H1 (cell line): ENCODE measurements at regions not wholly inside any gene's neighbourhood (a gene's known extent, or its start where the extent isn't known, plus 50 kb on each side); places are given as distances from the start of the nearest gene placed in this dataset.

ENCODE experiments used
- CTCF ChIA-PET: fragments of 300-600 bp; sonication (Branson Sonifier 250); formaldehyde crosslinking; loops from one replicate; lab custom pipeline; 2021; ENCODE audit not compliant: partially characterized antibody; lab: Charles Lee
- POLR2A ChIA-PET: fragments of 300-600 bp; sonication (Branson Sonifier 250); formaldehyde crosslinking; loops from one replicate; lab custom pipeline; 2021; ENCODE audit warnings: inconsistent platforms; ENCODE audit not compliant: partially characterized antibody; lab: Charles Lee
- DNase-seq, 2 experiments: peaks; one replicate each; pipeline versions ENCODE4 v3.0.0 to v3.0.0-alpha.2; 2010 to 2022; ENCODE audit warnings: low spot score in 2 of 2, low read depth in 1 of 2, mixed read lengths in 1 of 2
- FAIRE-seq: peaks from 2 replicates; lab custom pipeline; 2011; peaks lifted over from hg19 to GRCh38; lab: Jason Lieb, UNC
- H2AFZ ChIP-seq: 2 replicates; pipeline ENCODE4 v1.8.1; 2012; ENCODE audit warnings: low read length, inconsistent platforms
- H2AK5ac ChIP-seq: 2 replicates; pipeline ENCODE4 v1.6.1; 2013; ENCODE audit warnings: low read depth, low read length
- H2BK120ac ChIP-seq: replicated peaks from 2 replicates; pipeline ENCODE3; 2013; ENCODE audit warnings: low read depth, low read length, inconsistent platforms
- H2BK12ac ChIP-seq: 2 replicates; pipeline ENCODE4 v1.6.1; 2013; ENCODE audit warnings: low read depth, low read length
- H2BK15ac ChIP-seq: 2 replicates; pipeline ENCODE4 v1.6.1; 2013; ENCODE audit warnings: low read length
- H2BK20ac ChIP-seq: 2 replicates; pipeline ENCODE4 v1.6.1; 2013; ENCODE audit warnings: low read length
- H2BK5ac ChIP-seq: 2 replicates; pipeline ENCODE4 v1.6.1; 2013; ENCODE audit warnings: low read depth, low read length
- H3K14ac ChIP-seq: 2 replicates; pipeline ENCODE4 v1.6.1; 2013; ENCODE audit warnings: inconsistent platforms; ENCODE audit not compliant: insufficient read length
- H3K18ac ChIP-seq: 2 replicates; pipeline ENCODE4 v1.6.1; 2013; ENCODE audit warnings: low read length; ENCODE audit errors: extremely low read depth
- H3K23ac ChIP-seq: 2 replicates; pipeline ENCODE4 v1.6.1; 2013; ENCODE audit warnings: inconsistent platforms; ENCODE audit not compliant: insufficient read length
- H3K23me2 ChIP-seq: 2 replicates; pipeline ENCODE4 v1.6.1; 2013; ENCODE audit warnings: low read depth, low read length
- H3K27ac ChIP-seq: 2 replicates; pipeline ENCODE4 v1.6.1; 2011; ENCODE audit warnings: low read depth, low read length, inconsistent platforms
- H3K27me3 ChIP-seq, 4 experiments: replicated peaks in 1 of 4; 1 replicate in 1 of 4; 2 replicates in 3 of 4; pipeline versions ENCODE4 v1.6.1 to v1.8.1; 2011 to 2013; ENCODE audit warnings: low read length in 3 of 4, mild to moderate bottlenecking in 3 of 4, inconsistent platforms in 2 of 4, mixed read lengths in 2 of 4, moderate library complexity in 1 of 4; ENCODE audit not compliant: control insufficient read depth in 3 of 4, insufficient read depth in 3 of 4; ENCODE audit errors: extremely low read depth in 1 of 4
- H3K36me3 ChIP-seq, 4 experiments: 2 replicates each; pipeline versions ENCODE4 v1.6.1 to v1.8.1; 2011 to 2013; ENCODE audit warnings: mild to moderate bottlenecking in 4 of 4, low read length in 3 of 4, moderate library complexity in 2 of 4, control low read depth in 1 of 4, inconsistent platforms in 1 of 4; ENCODE audit not compliant: insufficient read depth in 4 of 4, control insufficient read depth in 2 of 4
- H3K4ac ChIP-seq: replicated peaks from 2 replicates; pipeline ENCODE3; 2013; ENCODE audit warnings: low read length, low read depth, mixed read lengths, inconsistent platforms; ENCODE audit not compliant: insufficient read length
- H3K4me1 ChIP-seq, 4 experiments: replicated peaks in 1 of 4; 1 replicate in 1 of 4; 2 replicates in 3 of 4; pipeline versions ENCODE4 v1.6.1 to v1.8.1; 2011 to 2013; ENCODE audit warnings: low read length in 3 of 4, inconsistent platforms in 2 of 4, mixed read lengths in 1 of 4; ENCODE audit not compliant: insufficient read depth in 4 of 4, control insufficient read depth in 3 of 4
- H3K4me2 ChIP-seq, 2 experiments: 2 replicates each; pipeline versions ENCODE4 v1.6.1 to v1.8.1; 2011 to 2013; ENCODE audit warnings: low read depth in 2 of 2, low read length in 2 of 2, control low read depth in 1 of 2, inconsistent platforms in 1 of 2, mild to moderate bottlenecking in 1 of 2; ENCODE audit not compliant: insufficient read depth in 1 of 2
- H3K4me3 ChIP-seq, 4 experiments: fragments of 200-600, 300-600 bp in 1 of 4; sonication (generic), shearing (Covaris generic), sonication (Bioruptor Twin) in 1 of 4; 2 replicates each; pipeline versions ENCODE4 v1.5.1 to v1.8.1; 2011 to 2016; ENCODE audit warnings: low read length in 4 of 4, low read depth in 3 of 4, control low read depth in 2 of 4, inconsistent platforms in 2 of 4, mild to moderate bottlenecking in 2 of 4, mixed read lengths in 1 of 4, moderate library complexity in 1 of 4; ENCODE audit not compliant: insufficient read depth in 2 of 4; ENCODE audit errors: extremely low read depth in 1 of 4
- H3K56ac ChIP-seq: replicated peaks from 2 replicates; pipeline ENCODE3; 2013; ENCODE audit warnings: low read depth, mild to moderate bottlenecking, mixed read lengths, low read length, inconsistent platforms; ENCODE audit not compliant: insufficient read length
- H3K79me1 ChIP-seq: 2 replicates; pipeline ENCODE4 v1.6.1; 2013; ENCODE audit warnings: low read depth, low read length, control low read depth
- H3K79me2 ChIP-seq, 2 experiments: 2 replicates each; pipeline versions ENCODE4 v1.6.1 to v1.8.1; 2012 to 2013; ENCODE audit warnings: low read length in 2 of 2, mild to moderate bottlenecking in 2 of 2, inconsistent platforms in 1 of 2; ENCODE audit not compliant: insufficient read depth in 2 of 2, control insufficient read depth in 1 of 2
- H3K9ac ChIP-seq, 4 experiments: replicated peaks in 1 of 4; 1 replicate in 1 of 4; 2 replicates in 3 of 4; pipeline versions ENCODE4 v1.6.1 to v1.8.1; 2011 to 2013; ENCODE audit warnings: low read depth in 3 of 4, low read length in 3 of 4, control low read depth in 2 of 4, mild to moderate bottlenecking in 2 of 4, moderate library complexity in 2 of 4, inconsistent platforms in 1 of 4; ENCODE audit errors: extremely low read depth in 1 of 4
- H3K9me3 ChIP-seq, 2 experiments: 2 replicates each; pipeline versions ENCODE4 v1.6.1 to v1.8.1; 2012 to 2013; ENCODE audit warnings: mild to moderate bottlenecking in 2 of 2, moderate library complexity in 2 of 2, control low read depth in 1 of 2, inconsistent platforms in 1 of 2, low read depth in 1 of 2, low read length in 1 of 2, mixed read lengths in 1 of 2; ENCODE audit not compliant: insufficient read depth in 2 of 2
- H4K20me1 ChIP-seq, 2 experiments: replicated peaks in 1 of 2; 2 replicates each; pipeline versions ENCODE3 to v1.8.1; 2011 to 2013; ENCODE audit warnings: inconsistent platforms in 2 of 2, low read length in 2 of 2, mild to moderate bottlenecking in 1 of 2; ENCODE audit not compliant: insufficient read depth in 2 of 2, control insufficient read depth in 1 of 2
- H4K5ac ChIP-seq: 2 replicates; pipeline ENCODE4 v1.6.1; 2013; ENCODE audit warnings: low read length, low read depth, mixed read lengths, inconsistent platforms; ENCODE audit not compliant: insufficient read length
- H4K8ac ChIP-seq: 2 replicates; pipeline ENCODE4 v1.8.0; 2013; ENCODE audit warnings: mild to moderate bottlenecking, moderate library complexity, low read length, inconsistent platforms; ENCODE audit not compliant: insufficient read depth; ENCODE audit errors: extremely low read depth
- H4K91ac ChIP-seq: replicated peaks from 2 replicates; pipeline ENCODE3; 2013; ENCODE audit warnings: low read length, mixed read lengths, inconsistent platforms; ENCODE audit not compliant: insufficient read length
- POLR2A ChIP-seq, 2 experiments: IDR thresholded peaks; 1 replicate in 1 of 2; 2 replicates in 1 of 2; pipeline ENCODE4 v1.6.1; 2011; ENCODE audit warnings: low read depth in 2 of 2, low read length in 2 of 2, mild to moderate bottlenecking in 2 of 2; ENCODE audit errors: control extremely low read depth in 1 of 2
- WGBS, 2 experiments: shearing (Covaris generic) in 1 of 2; methylation state at CpG; one replicate each; pipeline versions ENCODE4 v1.1.6 to v1.1.7; 2013 to 2015; ENCODE audit warnings: low lambda C conversion rate in 2 of 2, mixed read lengths in 2 of 2, inconsistent platforms in 1 of 2, low coverage in 1 of 2, missing lambda C conversion rate in 1 of 2; ENCODE audit not compliant: insufficient replicate concordance in 2 of 2, insufficient coverage in 1 of 2, insufficient read length in 1 of 2; ENCODE audit errors: extremely low coverage in 1 of 2, missing lambda C conversion rate in 1 of 2; 5-methylcytosine and 5-hydroxymethylcytosine counted together

GRCh38 chr2:139669675-139670074 is 889.5 kb upstream of the NXPH2 start:
- Histone ChIP-seq H4K20me1 (no peaks in the 10 kb centered on the region), H4K5ac (no peak overlapping the region), H3K36me3 (no peaks in the 10 kb centered on the region), H3K79me2 (no peaks in the 10 kb centered on the region), H2AFZ (no peak overlapping the region), H3K4ac (no peak overlapping the region), H2BK12ac (no peak overlapping the region), H2BK15ac (no peak overlapping the region), H3K56ac (no peak overlapping the region), H3K14ac (no peak overlapping the region), H3K27ac (no peak overlapping the region), H3K9ac (no peak overlapping the region), H3K79me1 (no peaks in the 10 kb centered on the region), H3K4me2 (no peak overlapping the region), H3K4me1 (no peaks in the 10 kb centered on the region), H4K91ac (no peak overlapping the region), H2BK20ac (no peak overlapping the region), H2BK120ac (no peak overlapping the region), H3K9me3 (no peaks in the 10 kb centered on the region), H3K4me3 (no peak overlapping the region), H3K23me2 (no peaks in the 10 kb centered on the region), H2BK5ac (no peak overlapping the region), H3K23ac (no peak overlapping the region), H4K8ac (no peak overlapping the region), H2AK5ac (no peak overlapping the region), H3K27me3 (no peaks in the 10 kb centered on the region), H3K18ac (no peak overlapping the region)
- 94% methylated on average over 2 of the region's 2 CpGs; no CpG with 5 or more reads in 1 of the 2 experiments for WGBS, 2 experiments
- DNase-seq (no peak), FAIRE-seq (no peak)
- CTCF ChIA-PET, result no interaction called here
- POLR2A ChIA-PET, result no interaction called here
- no peak for TF ChIP-seq POLR2A (IDR thresholded peaks at IDR 0.05; ENCODE audit: control extremely low read depth in 1 of 2, low read depth in 2 of 2, low read length in 2 of 2)
